ENCODE measurements at regions not wholly inside any gene's neighbourhood (a gene's known extent, or its start where the extent isn't known, plus 50 kb on each side); places are given as distances from the start of the nearest gene placed in this dataset.

DNA sequence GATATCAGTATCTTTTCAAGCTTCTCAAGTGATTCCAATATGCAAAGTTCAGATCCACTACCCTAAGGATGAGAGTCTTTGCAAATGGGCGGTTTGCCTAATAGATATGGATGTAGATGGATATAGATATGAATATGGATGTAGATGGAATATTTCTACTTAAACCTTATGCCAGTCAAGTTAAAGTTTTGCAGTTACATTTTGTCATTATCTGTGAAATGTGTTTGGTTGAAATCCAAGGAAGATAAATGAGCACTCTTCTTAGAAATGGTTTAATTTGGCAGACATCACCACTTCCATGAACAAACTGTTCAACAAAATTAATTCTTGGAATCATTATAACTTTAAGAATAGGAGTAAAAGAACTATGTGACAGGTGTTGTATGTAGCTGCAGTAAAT is 1066.6 kb downstream of the PCDH18 start:
- DNase-seq (ENCODE audit: extremely low read depth, low read depth, low spot score), result no peak

DNA sequence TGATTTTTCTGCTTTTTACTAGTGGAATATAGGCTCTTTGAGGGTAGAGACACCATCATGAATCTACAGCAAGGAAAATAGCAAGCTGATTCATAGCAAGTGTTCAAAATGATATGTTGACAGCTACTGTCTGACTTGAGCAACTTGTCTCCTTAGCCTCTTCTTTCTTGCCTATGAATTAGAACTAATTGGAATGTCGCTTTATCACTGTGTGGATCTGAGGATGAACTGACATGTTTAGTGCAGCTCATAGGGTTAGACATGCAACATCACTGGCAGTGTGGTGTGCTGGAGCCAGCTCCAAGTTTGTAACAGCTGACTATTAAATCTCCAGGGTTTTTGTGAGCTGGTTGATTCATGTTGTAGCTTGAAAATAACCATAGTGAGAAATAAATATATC is 1068.4 kb downstream of the PCDH18 start:
- no peak for DNase-seq (ENCODE audit: extremely low read depth, low read depth, low spot score)

DNA sequence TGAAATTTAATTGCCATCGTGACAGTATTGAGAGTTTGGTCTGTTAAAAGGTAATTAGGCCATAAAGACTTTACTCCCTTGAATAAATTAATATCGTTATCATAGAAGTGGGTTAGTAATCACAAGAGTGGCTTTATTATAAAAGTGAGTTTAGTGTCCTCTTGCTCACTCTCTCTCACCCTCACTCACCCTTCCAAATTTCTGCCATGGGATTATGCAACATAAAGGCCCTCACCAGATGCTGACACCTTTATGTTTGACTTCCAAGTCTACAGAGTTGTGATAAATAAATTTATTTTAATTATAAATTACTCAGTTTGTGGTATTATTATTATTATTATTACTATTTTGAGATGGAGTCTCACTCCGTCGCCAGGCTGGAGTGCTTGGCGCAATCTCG is 1070.8 kb downstream of the PCDH18 start:
- DNase-seq (ENCODE audit: extremely low read depth, low read depth, low spot score), result no peak

DNA sequence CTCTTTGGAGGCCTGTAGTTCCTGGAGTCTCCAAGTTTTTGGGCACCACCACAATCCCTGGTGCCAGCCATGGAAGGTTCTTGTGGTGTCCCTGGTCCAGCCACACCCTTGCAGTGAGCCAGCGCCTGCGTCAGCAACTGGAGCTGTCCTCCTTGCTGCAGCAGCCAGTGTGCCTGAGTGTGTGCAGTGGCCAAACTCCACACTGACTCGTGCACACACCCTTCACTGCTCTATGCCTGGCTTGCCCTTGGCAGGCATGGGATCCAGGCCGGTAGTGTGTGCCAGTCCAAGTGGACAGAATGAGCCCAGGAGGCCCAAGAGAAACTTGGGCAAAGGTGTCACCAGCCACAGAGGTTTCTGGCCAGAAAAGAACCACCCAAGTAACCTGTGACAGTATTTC is 1074.0 kb downstream of the PCDH18 start:
- no peak for DNase-seq (ENCODE audit: extremely low read depth, low read depth, low spot score)

DNA sequence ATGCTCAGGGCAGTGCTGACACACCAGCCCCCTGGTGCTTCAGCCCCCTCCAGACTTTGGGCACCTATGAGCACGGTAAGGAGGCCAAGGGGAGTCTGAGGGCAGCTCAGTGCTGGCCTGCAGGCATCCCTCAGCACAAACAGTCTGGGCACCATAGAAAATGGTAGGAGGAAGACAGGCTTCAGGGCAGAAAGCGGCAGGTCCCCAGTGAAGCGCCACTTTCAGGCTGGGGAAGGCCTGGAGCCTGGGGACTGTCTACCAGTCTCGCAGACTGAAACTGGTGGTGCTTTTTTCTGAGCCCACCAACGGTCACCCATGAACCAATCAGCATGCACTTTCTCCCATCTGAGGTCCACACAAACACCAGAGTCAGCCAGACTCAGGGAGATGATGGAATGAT is 1074.7 kb downstream of the PCDH18 start:
- DNase-seq (ENCODE audit: extremely low read depth, low read depth, low spot score), result no peak

DNA sequence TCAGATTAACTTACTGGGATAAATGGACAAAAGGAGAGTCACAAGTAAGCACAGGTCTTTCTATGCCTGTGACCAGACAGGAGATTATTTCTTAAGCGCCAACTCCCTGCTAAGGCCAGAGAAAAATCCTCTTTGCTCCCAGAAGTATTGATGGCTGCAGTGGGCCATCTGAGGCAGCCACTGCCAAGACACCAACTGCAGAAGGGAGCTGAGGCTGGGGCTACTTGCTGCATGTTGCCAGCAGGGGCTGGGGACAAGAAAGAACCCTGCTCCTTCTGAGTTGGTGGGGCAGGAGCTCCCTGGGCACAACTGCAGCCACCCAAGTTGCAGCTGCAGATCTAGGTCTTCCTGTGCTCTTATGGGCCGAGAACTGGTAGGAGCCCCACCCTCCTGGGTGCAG is 1075.3 kb downstream of the PCDH18 start:
- DNase-seq (ENCODE audit: extremely low read depth, low read depth, low spot score), result no peak

DNA sequence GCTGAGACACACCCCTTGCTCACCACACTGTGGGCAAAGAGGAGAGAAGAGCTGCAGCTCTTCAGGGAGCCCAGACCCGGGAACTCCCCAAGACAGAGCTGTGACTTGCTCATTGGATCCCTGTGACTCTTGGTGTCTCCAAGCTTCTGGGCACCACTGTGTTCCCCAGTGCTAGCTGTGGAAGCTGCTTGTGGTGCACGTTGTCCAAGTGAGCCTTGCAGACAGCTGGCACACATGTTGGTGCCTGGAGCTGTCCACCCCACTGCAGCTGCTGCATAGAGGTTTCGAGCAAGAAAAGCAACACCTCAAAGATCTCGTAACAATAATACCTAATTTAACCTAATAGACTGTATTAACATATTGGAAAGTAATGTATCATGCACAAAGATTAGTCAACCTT is 1089.3 kb downstream of the PCDH18 start:
- no peak for DNase-seq (ENCODE audit: extremely low read depth, low read depth, low spot score)

DNA sequence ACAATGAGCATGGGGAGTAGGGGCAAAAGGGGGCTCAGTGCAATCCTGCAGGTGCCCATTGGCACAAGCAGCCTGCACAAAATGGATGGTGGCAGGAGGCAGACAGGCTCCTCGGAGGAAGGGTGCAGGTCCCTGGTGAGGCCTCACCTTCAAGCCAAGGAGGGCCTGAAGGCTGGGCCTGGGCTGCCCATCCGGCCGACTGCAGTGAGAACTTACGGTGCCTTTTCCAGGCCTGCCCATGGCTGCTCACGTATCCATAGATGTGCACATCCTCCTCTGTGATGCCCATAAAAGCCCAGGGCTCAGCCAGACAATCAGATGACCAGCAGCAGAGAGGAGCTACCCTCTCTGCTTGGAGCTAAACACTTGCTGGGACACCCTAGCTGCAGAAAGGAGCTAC is 1089.8 kb downstream of the PCDH18 start:
- DNase-seq (ENCODE audit: extremely low read depth, low read depth, low spot score), result no peak

DNA sequence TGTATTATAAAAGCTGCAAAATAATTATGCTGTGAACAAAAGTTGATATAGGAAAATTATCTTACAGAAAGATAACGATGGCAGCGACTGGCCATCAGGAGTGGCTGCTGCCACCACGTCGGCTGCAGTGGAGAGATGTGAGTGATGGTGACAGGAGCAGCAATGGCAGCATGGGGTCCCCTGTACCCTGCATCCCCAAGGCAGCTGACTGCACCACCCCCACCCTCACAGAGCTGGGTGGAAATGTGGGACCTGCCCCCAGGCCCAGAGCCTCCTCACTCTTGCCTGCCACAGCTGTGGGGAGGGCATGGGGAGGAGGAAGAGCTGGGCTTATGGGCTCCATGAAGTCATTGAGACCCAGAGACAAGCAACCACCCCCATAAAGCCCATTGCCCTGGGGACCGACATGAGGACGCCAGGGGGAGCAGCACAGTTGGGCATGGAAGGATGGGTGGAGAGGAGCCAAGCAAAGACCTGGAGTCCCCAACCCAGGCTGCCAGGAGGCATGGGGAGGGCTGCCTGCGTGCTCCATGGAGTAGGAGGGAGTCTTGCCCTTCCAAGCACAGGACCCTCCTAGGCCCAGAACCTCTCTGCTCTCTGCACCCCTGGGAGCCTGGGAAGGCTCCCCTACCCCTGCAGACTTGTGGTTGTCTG is 1090.5 kb downstream of the PCDH18 start:
- DNase-seq (ENCODE audit: extremely low read depth, low read depth, low spot score), result no peak

DNA sequence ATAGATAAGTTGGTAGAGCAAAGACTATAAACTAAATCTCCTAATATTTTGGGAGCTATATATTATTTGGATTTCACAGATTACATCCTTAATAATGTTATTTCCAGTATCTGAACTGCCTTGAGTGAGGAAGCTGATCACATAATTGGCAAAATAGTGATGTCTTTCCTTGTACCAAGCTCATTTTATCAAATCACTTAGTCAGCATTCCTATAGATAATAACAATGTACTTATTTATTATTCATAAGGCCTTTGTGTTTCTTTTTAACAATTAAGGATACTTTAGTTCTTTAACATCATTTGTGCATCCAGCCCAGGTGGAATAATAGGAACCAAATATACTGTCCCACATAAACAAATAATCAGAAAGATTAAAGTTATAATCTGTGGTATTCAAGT is 1093.6 kb downstream of the PCDH18 start:
- no peak for DNase-seq (ENCODE audit: extremely low read depth, low read depth, low spot score)

DNA sequence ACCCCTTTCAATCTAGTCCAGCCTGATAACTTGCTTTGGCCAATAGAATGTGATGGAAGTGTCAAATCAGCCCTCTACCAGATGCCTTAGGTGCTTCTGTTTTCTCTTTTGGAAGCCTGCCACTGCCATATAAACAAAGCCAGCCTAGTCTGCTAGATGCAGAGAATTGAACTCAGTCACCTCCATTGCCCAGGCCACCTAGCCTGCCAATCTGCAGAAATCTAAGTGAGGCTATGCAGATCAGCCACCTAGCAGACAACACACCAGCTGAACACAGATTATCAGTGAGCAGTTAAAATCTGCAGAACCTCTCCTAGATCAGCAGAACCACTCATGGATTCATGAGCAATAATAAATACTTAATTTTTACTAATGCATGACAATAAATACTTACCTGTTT is 1108.2 kb downstream of the PCDH18 start:
- no peak for DNase-seq (ENCODE audit: extremely low read depth, low read depth, low spot score)

DNA sequence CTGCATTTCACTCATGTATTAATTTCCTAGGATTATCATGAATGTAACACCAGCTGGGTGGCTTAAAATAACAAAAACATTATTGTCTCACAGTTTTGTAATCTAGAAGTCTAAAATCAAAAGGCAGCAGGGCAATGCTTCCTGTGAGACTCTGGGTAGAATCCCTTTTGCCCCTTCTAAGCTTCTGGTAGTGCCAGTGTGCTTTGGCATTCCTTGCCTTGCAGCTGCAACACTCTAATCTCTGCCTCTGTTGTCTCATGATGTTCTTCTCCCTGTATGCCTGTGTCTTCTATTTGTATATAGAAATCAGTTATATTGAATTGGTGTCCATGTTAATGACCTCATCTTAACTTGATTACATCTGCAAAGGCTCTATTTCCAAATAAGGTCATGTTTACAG is 1117.3 kb downstream of the PCDH18 start:
- no peak for DNase-seq (ENCODE audit: extremely low read depth, low read depth, low spot score)

DNA sequence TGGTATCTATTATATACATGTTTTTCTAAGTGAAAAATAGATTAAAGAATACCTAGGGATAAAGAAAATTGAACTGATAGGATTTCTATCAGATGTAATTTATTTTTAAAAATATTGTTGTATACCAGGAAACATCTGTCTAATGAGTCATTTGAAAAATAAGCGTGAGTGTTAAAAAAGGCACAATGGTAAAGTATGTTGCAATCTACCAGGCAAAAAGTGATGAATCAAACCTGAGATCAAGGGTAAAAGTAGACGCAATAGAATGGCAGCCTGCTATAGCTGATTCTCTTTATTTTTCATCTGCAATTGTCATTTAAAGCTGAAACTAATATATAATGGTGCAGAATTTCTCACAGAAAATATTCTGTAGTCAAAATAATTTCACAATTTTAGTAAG is 1119.6 kb downstream of the PCDH18 start:
- DNase-seq (ENCODE audit: extremely low read depth, low read depth, low spot score), result peak; percentile 62

DNA sequence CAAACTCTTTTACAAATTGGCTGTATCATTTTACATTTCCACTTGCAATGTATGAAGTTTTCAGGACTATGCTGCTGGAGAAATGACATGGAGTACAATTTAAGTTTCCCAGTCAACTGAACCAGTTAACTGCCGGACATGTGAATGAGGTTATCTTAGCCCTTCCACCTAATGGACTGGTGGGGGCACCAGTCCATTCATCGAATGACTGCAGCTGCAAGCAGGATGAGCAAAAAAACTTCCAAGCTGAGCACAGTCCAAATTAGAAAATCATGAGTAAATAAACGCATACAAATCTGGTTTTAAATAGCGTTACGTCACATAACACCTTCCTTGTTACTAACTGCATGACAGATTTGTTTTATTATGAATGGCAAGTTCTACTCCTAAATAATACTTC is 1131.5 kb downstream of the PCDH18 start:
- DNase-seq (ENCODE audit: extremely low read depth, low read depth, low spot score), result no peak

DNA sequence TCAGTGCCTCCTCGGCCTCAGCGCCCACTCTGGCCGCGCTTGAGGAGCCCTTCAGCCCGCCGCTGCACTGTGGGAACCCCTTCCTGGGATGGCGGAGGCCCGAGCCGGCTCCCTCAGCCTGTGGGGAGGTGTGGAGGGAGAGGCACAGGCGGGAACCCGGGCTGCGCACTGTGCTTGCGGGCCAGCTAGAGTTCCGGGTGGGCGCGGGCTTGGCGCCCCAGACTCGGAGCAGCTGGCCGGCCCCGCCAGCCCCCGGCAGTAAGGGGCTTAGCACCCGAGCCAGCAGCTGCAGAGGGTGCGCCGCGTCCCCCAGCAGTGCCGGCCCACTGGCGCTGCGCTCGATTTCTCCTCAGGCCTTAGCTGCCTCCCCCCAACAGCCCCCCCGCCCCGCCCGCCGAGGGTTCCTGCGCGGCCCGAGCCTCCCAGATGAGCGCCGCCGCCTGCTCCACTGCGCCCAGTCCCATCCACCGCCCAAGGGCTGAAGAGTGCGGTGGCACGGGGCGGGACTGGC is 1137.0 kb downstream of the PCDH18 start:
- no peak for DNase-seq (ENCODE audit: extremely low read depth, low read depth, low spot score)

DNA sequence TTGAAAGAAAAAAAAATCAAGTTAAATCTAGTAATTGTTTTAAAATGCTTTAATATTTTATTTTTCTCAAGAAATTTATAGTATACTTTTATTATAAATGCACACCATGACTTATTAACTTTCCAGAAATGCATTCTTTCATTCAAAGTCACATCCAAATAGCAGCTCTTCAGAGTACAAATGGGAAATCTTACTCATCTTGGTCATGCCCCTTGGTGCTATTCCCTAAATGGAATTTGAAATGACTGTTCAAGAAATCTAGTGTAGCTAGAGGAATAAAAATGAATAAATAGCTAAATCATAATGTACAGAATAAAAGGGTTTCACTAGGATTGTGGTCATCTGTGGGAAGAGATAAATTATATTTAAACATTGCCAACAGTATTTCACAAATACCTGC is 1139.7 kb downstream of the PCDH18 start:
- no peak for DNase-seq (ENCODE audit: extremely low read depth, low read depth, low spot score)

DNA sequence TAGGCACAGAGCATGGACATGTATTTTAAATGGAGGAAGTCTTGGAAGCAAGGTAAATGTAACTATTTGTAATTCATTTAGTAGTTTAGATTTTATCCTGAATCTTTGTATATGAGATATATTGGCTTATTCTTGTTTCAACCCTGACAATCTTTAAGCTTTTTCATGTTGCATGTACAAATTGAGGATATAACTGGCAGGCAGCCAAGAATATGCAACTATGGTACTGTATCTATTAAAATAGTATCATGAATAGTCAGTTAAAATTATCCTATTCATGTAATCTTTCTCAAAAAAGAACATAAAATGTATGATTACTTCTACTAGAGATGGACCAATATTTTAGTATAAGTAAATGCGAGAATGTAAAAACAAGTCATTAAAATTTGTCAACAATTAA is 1141.5 kb downstream of the PCDH18 start:
- no peak for DNase-seq (ENCODE audit: extremely low read depth, low read depth, low spot score)

DNA sequence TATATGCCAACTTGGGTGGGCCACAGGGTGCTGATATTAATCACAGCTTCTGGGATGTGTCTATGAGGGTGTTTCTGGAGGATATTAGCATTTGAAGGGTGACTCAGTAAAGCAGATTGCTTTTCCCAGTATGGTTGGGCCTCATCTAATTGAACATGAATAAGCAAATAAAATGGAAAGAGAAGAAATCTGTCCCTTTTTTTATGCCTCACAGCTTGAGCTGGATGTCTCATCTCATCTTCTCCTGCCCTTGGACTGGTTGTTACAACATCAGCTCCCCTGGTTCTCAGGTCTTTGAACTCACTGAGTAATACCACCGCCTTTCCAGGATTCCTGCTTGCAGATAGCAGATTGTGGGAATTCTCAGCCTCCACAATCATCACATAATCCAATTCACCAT is 1149.2 kb downstream of the PCDH18 start:
- no peak for DNase-seq (ENCODE audit: extremely low read depth, low read depth, low spot score)

DNA sequence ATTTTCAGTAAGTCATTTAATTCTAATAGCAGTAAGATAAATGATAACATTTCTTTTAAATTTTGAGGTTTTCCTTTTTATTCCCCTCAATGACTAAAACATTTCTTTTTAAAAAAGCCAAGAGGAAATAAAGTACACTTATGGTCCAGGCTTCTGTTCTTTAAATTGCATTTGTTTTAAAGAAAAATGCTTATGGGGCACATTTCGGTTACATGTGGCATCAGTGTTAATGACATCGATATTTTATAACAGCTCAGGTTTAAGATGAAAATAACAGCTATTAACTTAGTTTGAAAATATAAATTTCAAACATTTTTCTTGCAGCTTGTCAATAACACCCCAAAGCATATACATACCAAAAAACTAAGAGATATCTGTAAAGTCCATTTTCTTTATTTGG is 1161.1 kb downstream of the PCDH18 start:
- no peak for DNase-seq (ENCODE audit: extremely low read depth, low read depth, low spot score)

DNA sequence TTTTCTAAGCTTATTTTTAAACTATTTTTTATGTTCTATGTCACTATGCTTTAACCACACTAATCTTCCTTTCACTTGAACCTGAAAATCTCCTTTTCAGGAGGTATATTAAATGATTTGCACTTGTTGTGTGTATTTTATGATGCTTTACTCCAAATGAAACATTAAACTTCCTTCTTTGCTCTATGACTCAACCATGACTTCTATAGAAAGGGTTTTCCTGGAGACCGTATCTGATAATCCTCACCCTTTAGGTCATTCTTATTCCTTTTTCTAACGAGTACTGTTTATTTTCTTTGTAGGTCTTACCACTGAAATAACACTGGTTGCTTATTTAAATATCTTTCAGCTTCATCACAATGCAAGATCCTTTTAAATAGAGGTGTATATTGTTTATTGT is 1163.2 kb downstream of the PCDH18 start:
- DNase-seq (ENCODE audit: extremely low read depth, low read depth, low spot score), result peak; percentile 73

DNA sequence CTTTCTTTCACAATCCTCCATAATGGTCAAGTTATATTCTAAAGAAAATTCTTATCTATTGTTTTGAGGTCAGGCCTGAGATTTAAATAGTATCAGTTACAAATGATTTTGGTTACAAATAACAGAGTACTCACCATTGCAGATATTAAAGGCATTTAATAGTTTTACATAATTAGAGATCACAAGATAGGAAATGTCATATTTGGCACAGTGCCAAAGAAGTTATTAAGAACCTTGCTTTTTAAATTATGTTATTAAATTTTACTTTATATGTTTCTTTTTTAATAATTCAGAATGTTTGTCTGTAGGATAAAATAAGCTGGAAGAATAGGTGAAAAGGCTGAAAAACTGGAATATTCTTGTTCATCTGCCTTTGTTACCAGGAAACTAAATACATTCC is 1174.7 kb downstream of the PCDH18 start:
- no peak for DNase-seq (ENCODE audit: extremely low read depth, low read depth, low spot score)

DNA sequence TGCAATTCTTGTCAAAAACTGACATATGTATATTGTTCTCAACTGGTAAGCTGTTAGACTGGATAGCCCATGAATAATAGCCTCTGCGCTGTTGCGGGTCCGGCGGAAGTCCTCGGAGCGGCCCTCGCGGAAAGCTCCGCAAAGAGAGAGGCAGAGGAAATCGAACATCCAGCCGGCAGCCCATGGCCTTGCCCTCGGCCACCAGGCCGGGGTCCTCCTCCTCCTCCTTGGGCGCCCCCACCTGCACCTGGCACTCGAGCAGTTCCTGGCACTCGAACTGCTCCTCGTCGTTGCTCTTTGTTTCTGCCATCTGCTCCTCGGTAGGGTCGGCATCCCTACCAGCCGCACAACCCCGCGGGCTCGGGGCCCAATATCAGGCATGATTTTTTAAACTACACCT is 1176.3 kb downstream of the PCDH18 start:
- DNase-seq (ENCODE audit: extremely low read depth, low read depth, low spot score), result no peak

DNA sequence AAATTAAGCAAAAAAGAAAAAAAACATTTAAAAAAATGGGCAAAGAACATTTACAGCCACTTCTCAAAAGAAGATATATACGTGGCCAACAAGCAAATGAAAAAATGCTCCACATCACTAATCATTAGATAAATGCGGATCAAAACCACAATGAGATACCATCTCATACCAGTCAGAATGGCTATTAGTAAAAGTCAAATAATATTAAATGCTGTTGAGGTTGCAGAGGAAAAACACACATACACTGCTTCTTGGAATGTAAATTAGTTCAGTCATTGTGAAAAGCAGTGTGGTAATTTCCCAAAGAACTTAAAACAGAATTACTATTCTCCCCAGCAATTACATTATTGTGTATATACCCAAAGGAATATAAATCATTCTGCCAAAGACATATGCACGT is 1189.0 kb downstream of the PCDH18 start:
- no peak for DNase-seq (ENCODE audit: extremely low read depth, low read depth, low spot score)

All from glomerular endothelial cell (primary cell).